ENCODE measurements at regions not wholly inside any gene's neighbourhood (a gene's known extent, or its start where the extent isn't known, plus 50 kb on each side); places are given as distances from the start of the nearest gene placed in this dataset.
"Not testable (repeated sequence)": the region's sequence is repeated elsewhere in the genome, so short reads cannot be mapped to it uniquely, and the experiment has no call there.

DNA sequence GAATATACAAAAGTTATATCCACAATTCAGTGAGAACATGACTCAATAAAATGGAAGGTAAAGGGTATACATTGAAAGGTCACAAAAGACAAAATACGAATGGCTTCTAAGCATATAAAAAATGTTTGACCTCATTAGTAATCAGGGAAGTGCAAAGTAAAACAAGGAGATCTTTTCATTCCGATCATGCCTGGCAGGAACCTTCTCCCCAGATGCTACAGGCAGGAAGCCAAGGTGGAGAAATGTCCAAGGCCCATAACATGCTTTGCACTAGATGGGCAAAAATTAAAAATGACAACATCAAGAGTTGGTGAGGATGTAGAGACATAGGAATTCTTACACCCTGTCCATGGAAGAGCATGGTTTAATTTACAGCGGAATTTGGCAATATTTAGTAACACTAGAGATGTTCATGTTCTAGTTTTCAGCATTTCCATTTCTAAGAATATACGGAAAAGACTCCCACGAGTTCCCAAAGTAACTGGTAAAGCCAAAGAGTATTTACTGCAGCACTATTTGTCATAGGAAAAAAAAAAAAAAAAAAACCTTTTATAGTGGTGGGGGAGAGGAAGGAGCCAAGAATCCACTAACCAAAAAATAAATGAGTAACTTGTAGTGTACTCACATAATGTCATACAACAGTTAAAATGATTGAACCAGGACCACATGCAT, 184.5 kb upstream of the KAZN start:
- H3K36me3 ChIP-seq, result no peaks in the 10 kb centered on the region
- no peaks in the 10 kb centered on the region for H3K4me1 ChIP-seq
- no peak for DNase-seq
- H3K9me3 ChIP-seq, result no peaks in the 10 kb centered on the region
- TF ChIP-seq, protein P1, sequence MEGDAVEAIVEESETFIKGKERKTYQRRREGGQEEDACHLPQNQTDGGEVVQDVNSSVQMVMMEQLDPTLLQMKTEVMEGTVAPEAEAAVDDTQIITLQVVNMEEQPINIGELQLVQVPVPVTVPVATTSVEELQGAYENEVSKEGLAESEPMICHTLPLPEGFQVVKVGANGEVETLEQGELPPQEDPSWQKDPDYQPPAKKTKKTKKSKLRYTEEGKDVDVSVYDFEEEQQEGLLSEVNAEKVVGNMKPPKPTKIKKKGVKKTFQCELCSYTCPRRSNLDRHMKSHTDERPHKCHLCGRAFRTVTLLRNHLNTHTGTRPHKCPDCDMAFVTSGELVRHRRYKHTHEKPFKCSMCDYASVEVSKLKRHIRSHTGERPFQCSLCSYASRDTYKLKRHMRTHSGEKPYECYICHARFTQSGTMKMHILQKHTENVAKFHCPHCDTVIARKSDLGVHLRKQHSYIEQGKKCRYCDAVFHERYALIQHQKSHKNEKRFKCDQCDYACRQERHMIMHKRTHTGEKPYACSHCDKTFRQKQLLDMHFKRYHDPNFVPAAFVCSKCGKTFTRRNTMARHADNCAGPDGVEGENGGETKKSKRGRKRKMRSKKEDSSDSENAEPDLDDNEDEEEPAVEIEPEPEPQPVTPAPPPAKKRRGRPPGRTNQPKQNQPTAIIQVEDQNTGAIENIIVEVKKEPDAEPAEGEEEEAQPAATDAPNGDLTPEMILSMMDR (IDR thresholded peaks at IDR 0.05), result no peak
- no peak overlapping the region for H3K4me3 ChIP-seq
- no peak for ATAC-seq
- no peaks in the 10 kb centered on the region for H3K27me3 ChIP-seq
- no peak overlapping the region for H3K27ac ChIP-seq
- intact Hi-C loops (cut with DNase I), result no loop called here

- TF ChIP-seq, protein P1 (IDR thresholded peaks at IDR 0.05), result no peak
- Histone ChIP-seq H3K27me3 (no peaks in the 10 kb centered on the region), H3K36me3 (no peaks in the 10 kb centered on the region), H3K4me1 (no peaks in the 10 kb centered on the region), H3K4me3 (no peak overlapping the region), H3K27ac (no peak overlapping the region), H3K9me3 (no peaks in the 10 kb centered on the region)
- DNase-seq, result no peak
- intact Hi-C loops (cut with DNase I), result no loop called here
- ATAC-seq, result peak; percentile 36
Measured at GRCh38 chr1:14415396-14415795, 183.1 kb upstream of the KAZN start.

GRCh38 chr1:14419778-14420218, 178.7 kb upstream of the KAZN start:
- H3K4me3 ChIP-seq; ATAC-seq; H3K27me3 ChIP-seq; DNase-seq; H3K9me3 ChIP-seq; H3K4me1 ChIP-seq; H3K36me3 ChIP-seq; H3K27ac ChIP-seq; intact Hi-C loops (cut with DNase I): not testable (repeated sequence)

DNA sequence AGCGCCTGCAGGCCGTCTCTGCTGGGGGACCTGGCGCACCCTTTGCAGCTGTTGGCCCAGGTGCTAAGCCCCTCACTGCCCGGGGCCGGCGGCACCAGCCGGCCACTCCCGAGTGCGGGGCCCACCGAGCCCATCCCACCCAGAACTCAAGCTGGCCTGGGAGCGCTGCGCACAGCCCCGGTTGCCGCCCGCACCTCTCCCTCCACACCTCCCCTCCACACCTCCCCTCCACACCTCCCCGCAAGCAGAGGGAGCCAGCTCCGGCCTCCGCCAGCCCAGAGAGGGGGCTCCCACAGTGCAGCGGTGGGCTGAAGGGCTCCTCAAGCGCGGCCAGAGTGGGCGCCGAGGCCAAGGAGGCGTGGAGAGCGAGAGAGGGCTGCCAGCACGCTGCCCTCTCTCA, 177.8 kb upstream of the KAZN start:
- H3K36me3 ChIP-seq, result no peaks in the 10 kb centered on the region
- ATAC-seq, result no peak
- H3K27me3 ChIP-seq, result no peaks in the 10 kb centered on the region
- no peak overlapping the region for H3K4me3 ChIP-seq
- no peak for DNase-seq
- H3K27ac ChIP-seq, result no peak overlapping the region
- TF ChIP-seq, protein P1 (IDR thresholded peaks at IDR 0.05), result no peak
- H3K4me1 ChIP-seq, result no peaks in the 10 kb centered on the region
- H3K9me3 ChIP-seq, result no peaks in the 10 kb centered on the region
- intact Hi-C loops (cut with DNase I), result no loop called here

- DNase-seq, result no peak
- Histone ChIP-seq H3K9me3 (no peaks in the 10 kb centered on the region), H3K27me3 (no peaks in the 10 kb centered on the region), H3K4me1 (no peaks in the 10 kb centered on the region), H3K27ac (no peak overlapping the region), H3K36me3 (no peaks in the 10 kb centered on the region), H3K4me3 (no peak overlapping the region)
- TF ChIP-seq, protein P1 (IDR thresholded peaks at IDR 0.05), result no peak
- no peak for ATAC-seq
- intact Hi-C loops (cut with DNase I), result no loop called here
Measured at GRCh38 chr1:14421295-14421976, 177.0 kb upstream of the KAZN start.

GRCh38 chr1:14421977-14422609, 176.4 kb upstream of the KAZN start:
- no peaks in the 10 kb centered on the region for H3K36me3 ChIP-seq
- TF ChIP-seq, protein P1 (IDR thresholded peaks at IDR 0.05), result no peak
- no peak overlapping the region for H3K27ac ChIP-seq
- no peaks in the 10 kb centered on the region for H3K9me3 ChIP-seq
- ATAC-seq (no peak), DNase-seq (no peak)
- intact Hi-C loops (cut with DNase I), result no loop called here
- no peaks in the 10 kb centered on the region for H3K27me3 ChIP-seq
- no peaks in the 10 kb centered on the region for H3K4me1 ChIP-seq
- H3K4me3 ChIP-seq, result no peak overlapping the region

All from upper lobe of right lung (tissue), 1 donor.